GM21786 (cell line): ENCODE measurements at regions not wholly inside any gene's neighbourhood (a gene's known extent, or its start where the extent isn't known, plus 50 kb on each side); places are given as distances from the start of the nearest gene placed in this dataset.

ENCODE experiments used
- ATAC-seq: cut with Tn5 transposase; IDR thresholded peaks from one replicate; pipeline ENCODE4 v1.9.1; 2021; ENCODE audit not compliant: unreplicated experiment

- ATAC-seq = no peak
These were observed 93.2 kb upstream of the NKX1-1 start for GRCh38 chr4:1499465-1499864.

GRCh38 chr4:1497189-1497801 is 91.1 kb upstream of the NKX1-1 start:
- ATAC-seq = no peak

DNA sequence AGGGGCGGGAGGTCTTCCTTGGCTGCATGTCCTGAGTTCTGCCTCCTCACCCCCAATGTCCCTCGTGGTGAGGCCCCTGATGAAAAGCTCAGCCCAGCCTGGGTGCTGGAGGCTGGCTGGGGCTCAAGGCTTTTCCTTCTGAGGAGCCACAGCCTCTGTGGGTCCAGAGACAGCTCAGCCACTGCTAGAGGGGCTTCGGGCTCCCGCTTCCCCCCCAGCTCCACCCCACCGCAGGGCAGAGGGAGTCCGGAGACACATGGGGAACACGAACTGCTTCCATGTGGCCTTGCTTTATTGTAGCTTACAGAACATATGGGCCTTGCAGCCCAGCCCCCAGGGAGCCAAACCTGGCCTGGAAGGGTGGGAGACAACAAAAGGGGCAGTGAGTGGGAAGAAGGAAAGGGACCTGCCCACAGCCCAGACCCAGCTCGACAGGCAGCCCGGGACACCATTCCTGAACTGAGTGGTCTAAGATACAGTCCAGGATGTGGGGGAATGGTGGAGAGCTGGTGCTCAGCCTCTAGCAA is 89.9 kb upstream of the NKX1-1 start:
- ATAC-seq = no peak

DNA sequence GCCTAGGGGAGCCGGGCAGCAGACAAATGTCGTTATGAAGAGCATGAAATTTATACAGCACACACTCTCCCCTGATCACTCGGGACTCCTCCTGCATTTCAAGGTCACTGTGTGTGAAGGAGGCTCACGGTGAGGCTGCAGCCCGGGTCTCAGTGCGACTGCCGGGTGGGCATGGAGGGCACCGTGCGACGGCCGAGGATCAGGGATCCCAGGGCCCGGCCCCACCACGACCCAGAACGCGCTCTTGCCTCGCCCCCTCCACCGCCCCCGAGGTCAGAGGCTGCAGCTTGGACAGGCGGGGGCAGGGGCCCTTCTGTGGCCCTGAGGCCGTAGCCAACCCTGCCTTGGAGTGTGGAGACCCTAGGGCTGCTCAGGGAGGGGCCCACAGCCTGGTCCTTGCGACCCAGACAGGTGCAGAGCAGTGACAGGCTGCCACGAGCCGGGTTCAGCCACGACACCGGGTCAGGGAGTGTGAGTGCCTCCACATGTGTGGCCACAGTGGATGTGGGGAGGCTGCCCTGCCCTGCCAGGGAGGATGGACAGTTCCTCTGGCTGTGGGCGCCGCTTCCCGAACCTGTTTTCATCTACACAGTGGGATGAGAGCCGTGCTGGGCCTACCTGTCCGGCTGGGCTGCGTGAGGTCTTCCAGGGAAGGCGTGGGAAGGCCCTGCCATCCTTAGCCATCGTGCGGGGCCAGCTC is 89.3 kb upstream of the NKX1-1 start:
- ATAC-seq = no peak

- ATAC-seq = no peak
These were observed 88.4 kb upstream of the NKX1-1 start for GRCh38 chr4:1494416-1495315.

DNA sequence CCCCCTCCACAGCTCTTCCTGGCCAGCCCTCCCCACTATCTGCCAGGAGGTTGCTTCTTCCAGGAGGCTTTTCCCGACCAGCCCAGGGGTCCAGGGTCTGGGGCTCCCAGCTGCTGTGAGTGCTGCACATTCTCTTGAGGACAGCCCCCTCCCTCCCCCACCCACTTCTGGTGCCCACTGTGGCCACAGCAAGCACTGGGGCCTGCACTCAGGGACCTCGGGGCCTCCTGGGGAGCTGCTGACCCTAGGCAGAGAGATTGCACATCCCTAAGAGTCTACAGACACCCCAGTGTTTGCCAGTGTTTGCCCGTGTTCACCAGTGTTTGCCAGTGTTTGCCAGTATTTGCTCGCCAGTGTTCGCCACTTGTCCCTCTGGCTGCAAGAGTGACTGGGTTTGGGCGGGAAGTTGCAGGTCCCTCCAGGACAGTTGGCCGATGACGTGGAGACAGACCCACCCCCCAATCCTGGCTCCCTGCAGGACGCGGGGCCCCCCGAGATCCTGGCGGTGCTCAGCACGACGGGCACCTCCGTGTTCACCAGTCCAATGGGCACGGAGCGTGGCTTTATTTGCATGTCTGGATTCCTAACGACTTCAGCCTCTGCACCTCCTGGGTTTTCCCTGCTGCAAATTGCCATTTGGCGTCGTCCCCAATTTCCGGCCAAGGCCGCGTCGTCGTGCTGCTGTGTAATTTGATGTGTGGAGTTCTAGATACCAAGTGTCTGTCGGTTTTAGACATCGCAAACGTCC is 87.5 kb upstream of the NKX1-1 start:
- no peak for ATAC-seq

DNA sequence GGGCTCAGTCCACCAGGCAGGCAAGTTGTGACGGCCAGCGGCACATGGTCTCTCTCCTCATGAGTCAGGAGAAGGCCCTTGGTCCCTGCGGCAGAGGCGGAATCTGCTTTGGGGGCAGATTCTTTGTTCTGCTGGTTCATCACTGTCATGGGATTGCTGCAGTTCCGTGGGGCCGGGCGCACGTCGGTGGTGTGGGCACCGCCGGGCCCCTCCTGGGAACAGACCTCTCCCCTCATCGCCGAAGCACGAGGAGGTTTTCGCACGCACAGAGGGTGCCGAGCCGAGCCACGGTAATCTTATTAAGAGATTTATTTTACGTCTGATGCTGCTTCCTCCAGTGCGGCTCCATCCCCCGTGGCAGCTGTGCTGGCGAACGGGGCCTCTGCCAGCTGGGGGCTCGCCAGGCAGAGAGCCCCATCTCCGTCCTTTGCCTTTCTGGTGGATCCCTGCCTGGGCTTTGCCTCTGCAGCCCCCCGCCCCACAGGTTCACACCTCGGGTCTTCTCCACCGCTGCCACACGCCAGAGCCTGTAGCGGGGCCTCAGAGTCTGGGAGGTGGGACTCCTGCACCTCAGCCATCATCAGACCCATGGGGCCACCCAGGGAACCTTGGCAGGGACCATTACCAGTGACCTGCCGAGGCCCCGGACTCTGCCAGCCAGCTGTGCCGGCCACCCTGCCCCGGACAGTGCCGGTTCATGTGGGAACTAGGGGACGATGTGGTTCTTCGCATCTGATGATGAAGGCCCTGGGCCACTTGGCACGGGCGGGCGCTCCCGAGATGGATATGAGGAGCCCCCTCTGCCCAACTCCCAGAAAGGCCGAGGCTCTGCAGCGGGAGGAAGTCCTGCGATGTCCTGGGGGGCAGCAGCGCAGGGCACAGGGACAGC is 86.7 kb upstream of the NKX1-1 start:
- no peak for ATAC-seq

DNA sequence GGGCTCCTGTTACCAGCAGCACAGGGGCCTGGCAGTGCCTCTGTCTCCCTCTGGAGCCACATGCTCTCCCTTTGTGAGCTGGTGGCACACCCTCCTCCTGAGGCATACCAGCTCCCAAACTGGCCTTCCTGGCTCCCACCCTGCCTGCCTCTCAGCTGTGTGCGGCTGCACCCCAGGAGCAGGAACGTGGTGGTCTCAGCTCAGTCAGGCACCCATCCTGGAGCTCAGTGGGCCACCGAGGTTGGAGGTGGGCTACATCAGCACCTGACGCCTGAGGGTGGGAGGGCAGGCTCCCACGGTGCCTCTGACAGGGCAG is 85.9 kb upstream of the NKX1-1 start:
- ATAC-seq = no peak

- ATAC-seq = no peak
These were observed 85.3 kb upstream of the NKX1-1 start for GRCh38 chr4:1491328-1492141.

GRCh38 chr4:1490654-1491327 is 84.5 kb upstream of the NKX1-1 start:
- ATAC-seq = no peak

- ATAC-seq = no peak
These were observed 83.9 kb upstream of the NKX1-1 start for GRCh38 chr4:1490011-1490653.

GRCh38 chr4:1489639-1489995 is 83.4 kb upstream of the NKX1-1 start:
- no peak for ATAC-seq

- no peak for ATAC-seq
These were observed 82.8 kb upstream of the NKX1-1 start for GRCh38 chr4:1488831-1489638.

GRCh38 chr4:1488357-1488756 is 82.1 kb upstream of the NKX1-1 start:
- no peak for ATAC-seq

- ATAC-seq = no peak
These were observed 81.5 kb upstream of the NKX1-1 start for GRCh38 chr4:1487761-1488160.

DNA sequence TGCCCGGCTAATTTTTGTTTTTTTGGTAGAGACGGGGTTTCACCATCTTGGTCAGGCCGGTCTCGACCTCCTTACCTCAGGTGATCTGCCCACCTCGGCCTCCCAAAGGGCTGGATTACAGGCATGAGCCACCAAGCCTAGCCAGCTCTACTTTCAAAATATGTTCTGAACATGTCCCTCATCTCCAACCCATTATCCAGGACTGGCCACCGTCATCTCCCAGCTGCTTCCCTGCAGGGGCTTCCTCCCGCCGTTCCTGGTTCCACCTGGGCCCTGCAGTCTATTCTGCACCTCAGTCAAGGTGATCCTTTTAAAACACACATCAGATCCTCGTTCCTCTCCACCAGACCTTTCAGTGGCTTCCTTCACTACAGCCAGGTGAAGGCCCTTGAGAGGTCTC is 80.9 kb upstream of the NKX1-1 start:
- no peak for ATAC-seq

GRCh38 chr4:1485280-1485679 is 79.0 kb upstream of the NKX1-1 start:
- ATAC-seq = no peak

- ATAC-seq = no peak
These were observed 74.5 kb upstream of the NKX1-1 start for GRCh38 chr4:1480720-1481119.
